ENCODE measurements at regions not wholly inside any gene's neighbourhood (a gene's known extent, or its start where the extent isn't known, plus 50 kb on each side); places are given as distances from the start of the nearest gene placed in this dataset.

DNA sequence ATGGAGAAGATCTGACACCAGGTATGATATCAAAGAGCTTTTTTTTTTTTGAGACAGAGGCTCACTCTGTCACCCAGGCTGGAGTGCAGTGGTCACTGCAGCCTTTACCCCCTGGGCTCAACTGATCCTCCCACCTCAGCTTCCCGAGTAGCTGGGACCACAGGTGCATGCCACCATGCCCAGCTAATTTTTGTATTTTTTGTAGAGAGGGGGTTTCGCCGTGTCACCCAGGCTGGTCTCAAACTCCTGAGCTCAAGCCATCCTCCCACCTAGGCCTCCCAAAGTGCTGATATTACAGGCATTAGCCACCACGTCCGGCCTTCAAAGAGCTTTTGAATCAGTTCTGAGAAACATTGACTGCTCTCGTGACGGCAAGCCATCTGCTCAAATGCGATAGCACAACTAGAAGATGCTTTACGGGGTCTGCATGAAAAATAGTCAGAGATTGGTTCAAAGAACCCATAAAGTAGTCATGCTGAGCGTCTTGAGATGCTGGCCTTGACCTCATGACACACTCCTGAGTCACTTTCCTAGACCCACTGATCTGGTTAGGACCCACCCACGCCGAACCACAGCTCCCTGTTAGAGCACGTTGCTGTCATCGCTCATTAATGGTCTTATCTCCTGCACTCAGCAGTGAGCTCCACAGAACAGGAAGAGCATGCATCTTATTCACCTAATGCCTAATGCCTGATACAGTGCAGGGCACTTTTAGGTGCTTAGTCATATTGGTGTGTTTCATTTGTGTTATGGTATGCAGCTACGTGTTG, 57.0 kb upstream of the NR2F2 start (continued):
- TF ChIP-seq, protein P1, sequence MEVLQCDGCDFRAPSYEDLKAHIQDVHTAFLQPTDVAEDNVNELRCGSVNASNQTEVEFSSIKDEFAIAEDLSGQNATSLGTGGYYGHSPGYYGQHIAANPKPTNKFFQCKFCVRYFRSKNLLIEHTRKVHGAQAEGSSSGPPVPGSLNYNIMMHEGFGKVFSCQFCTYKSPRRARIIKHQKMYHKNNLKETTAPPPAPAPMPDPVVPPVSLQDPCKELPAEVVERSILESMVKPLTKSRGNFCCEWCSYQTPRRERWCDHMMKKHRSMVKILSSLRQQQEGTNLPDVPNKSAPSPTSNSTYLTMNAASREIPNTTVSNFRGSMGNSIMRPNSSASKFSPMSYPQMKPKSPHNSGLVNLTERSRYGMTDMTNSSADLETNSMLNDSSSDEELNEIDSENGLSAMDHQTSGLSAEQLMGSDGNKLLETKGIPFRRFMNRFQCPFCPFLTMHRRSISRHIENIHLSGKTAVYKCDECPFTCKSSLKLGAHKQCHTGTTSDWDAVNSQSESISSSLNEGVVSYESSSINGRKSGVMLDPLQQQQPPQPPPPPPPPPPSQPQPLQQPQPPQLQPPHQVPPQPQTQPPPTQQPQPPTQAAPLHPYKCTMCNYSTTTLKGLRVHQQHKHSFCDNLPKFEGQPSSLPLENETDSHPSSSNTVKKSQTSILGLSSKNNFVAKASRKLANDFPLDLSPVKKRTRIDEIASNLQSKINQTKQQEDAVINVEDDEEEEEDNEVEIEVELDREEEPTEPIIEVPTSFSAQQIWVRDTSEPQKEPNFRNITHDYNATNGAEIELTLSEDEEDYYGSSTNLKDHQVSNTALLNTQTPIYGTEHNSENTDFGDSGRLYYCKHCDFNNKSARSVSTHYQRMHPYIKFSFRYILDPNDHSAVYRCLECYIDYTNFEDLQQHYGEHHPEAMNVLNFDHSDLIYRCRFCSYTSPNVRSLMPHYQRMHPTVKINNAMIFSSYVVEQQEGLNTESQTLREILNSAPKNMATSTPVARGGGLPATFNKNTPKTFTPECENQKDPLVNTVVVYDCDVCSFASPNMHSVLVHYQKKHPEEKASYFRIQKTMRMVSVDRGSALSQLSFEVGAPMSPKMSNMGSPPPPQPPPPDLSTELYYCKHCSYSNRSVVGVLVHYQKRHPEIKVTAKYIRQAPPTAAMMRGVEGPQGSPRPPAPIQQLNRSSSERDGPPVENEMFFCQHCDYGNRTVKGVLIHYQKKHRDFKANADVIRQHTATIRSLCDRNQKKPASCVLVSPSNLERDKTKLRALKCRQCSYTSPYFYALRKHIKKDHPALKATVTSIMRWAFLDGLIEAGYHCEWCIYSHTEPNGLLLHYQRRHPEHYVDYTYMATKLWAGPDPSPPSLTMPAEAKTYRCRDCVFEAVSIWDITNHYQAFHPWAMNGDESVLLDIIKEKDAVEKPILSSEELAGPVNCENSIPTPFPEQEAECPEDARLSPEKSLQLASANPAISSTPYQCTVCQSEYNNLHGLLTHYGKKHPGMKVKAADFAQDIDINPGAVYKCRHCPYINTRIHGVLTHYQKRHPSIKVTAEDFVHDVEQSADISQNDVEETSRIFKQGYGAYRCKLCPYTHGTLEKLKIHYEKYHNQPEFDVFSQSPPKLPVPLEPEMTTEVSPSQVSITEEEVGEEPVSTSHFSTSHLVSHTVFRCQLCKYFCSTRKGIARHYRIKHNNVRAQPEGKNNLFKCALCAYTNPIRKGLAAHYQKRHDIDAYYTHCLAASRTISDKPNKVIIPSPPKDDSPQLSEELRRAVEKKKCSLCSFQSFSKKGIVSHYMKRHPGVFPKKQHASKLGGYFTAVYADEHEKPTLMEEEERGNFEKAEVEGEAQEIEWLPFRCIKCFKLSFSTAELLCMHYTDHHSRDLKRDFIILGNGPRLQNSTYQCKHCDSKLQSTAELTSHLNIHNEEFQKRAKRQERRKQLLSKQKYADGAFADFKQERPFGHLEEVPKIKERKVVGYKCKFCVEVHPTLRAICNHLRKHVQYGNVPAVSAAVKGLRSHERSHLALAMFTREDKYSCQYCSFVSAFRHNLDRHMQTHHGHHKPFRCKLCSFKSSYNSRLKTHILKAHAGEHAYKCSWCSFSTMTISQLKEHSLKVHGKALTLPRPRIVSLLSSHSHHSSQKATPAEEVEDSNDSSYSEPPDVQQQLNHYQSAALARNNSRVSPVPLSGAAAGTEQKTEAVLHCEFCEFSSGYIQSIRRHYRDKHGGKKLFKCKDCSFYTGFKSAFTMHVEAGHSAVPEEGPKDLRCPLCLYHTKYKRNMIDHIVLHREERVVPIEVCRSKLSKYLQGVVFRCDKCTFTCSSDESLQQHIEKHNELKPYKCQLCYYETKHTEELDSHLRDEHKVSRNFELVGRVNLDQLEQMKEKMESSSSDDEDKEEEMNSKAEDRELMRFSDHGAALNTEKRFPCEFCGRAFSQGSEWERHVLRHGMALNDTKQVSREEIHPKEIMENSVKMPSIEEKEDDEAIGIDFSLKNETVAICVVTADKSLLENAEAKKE (CRISPR knock-in tag; IDR thresholded peaks at IDR 0.05) = no peak
- TF ChIP-seq, protein P2, sequence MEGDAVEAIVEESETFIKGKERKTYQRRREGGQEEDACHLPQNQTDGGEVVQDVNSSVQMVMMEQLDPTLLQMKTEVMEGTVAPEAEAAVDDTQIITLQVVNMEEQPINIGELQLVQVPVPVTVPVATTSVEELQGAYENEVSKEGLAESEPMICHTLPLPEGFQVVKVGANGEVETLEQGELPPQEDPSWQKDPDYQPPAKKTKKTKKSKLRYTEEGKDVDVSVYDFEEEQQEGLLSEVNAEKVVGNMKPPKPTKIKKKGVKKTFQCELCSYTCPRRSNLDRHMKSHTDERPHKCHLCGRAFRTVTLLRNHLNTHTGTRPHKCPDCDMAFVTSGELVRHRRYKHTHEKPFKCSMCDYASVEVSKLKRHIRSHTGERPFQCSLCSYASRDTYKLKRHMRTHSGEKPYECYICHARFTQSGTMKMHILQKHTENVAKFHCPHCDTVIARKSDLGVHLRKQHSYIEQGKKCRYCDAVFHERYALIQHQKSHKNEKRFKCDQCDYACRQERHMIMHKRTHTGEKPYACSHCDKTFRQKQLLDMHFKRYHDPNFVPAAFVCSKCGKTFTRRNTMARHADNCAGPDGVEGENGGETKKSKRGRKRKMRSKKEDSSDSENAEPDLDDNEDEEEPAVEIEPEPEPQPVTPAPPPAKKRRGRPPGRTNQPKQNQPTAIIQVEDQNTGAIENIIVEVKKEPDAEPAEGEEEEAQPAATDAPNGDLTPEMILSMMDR (conservative IDR thresholded peaks at IDR 0.05; ENCODE audit: low read depth in 2 of 2) = no peak
- no peak for TF ChIP-seq EZH2phosphoT487 (IDR thresholded peaks at IDR 0.05; ENCODE audit: unreplicated experiment)
- TF ChIP-seq ZNF114 (CRISPR knock-in tag; IDR thresholded peaks at IDR 0.05) = no peak

DNA sequence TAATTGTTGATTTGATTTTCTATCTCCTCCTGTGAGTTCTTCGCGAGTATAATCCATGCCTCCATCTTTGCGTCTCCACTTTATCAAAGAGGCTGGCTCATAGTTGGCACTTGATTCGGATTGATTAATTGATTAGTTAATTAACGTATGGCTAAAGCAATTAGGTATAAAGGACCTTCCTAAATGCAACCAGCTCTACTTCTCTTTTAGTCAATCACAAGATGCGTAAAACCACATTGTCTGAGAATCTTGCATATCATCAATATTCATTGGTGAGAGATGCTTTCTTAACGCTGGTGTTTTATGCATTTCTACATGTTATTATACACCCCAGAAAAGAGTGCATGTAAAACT, 56.4 kb upstream of the NR2F2 start:
- H3K4me3 Mint-ChIP-seq = no peak overlapping the region

More for the DNA sequence above, 56.4 kb upstream of the NR2F2 start:
- no peak overlapping the region for H3K4me3 ChIP-seq
- no peaks in the 10 kb centered on the region for H3K79me2 ChIP-seq (replicated peaks; ENCODE audit: insufficient read depth)
- H3K27me3 ChIP-seq (ENCODE audit: insufficient read depth) = no peaks in the 10 kb centered on the region
- no peaks in the 10 kb centered on the region for H4K20me1 ChIP-seq (replicated peaks; ENCODE audit: insufficient read depth)
- no peak overlapping the region for H3K4me2 ChIP-seq
- no peak overlapping the region for H3K27ac ChIP-seq (ENCODE audit: low read depth)
- no peak overlapping the region for H2AFZ ChIP-seq
- H3K4me1 ChIP-seq (ENCODE audit: insufficient read depth) = 0 out of 2 replicates have a peak, but pooled peaks cover under 1% of the 10 kb centered on the region
- DNase-seq (ENCODE audit: low spot score) (no peak), ATAC-seq (no peak)
- Mint-ChIP-seq H3K36me3 (ENCODE audit: low read depth) (no peaks in the 10 kb centered on the region), H3K27me3 (ENCODE audit: insufficient read depth, low read depth, poor library complexity) (peaks cover 6% of the 10 kb centered on the region), H3K27ac (no peak overlapping the region), H3K4me1 (peaks cover 5% of the 10 kb centered on the region; the same call in 2 of the 3 replicates), H3K9me3 (no peaks in the 10 kb centered on the region)
- no peaks in the 10 kb centered on the region for H3F3A ChIP-seq (replicated peaks; ENCODE audit: low read depth)
- TF ChIP-seq, protein P1 (CRISPR knock-in tag; IDR thresholded peaks at IDR 0.05) = no peak
- TF ChIP-seq POLR2AphosphoS5 (IDR thresholded peaks at IDR 0.05; ENCODE audit: low read depth) = no peak
- no peaks in the 10 kb centered on the region for H3K36me3 ChIP-seq (ENCODE audit: insufficient read depth)
- H3K9me2 ChIP-seq (ENCODE audit: insufficient read depth) = no peaks in the 10 kb centered on the region
